ENCODE measurements at regions not wholly inside any gene's neighbourhood (a gene's known extent, or its start where the extent isn't known, plus 50 kb on each side); places are given as distances from the start of the nearest gene placed in this dataset.

DNA sequence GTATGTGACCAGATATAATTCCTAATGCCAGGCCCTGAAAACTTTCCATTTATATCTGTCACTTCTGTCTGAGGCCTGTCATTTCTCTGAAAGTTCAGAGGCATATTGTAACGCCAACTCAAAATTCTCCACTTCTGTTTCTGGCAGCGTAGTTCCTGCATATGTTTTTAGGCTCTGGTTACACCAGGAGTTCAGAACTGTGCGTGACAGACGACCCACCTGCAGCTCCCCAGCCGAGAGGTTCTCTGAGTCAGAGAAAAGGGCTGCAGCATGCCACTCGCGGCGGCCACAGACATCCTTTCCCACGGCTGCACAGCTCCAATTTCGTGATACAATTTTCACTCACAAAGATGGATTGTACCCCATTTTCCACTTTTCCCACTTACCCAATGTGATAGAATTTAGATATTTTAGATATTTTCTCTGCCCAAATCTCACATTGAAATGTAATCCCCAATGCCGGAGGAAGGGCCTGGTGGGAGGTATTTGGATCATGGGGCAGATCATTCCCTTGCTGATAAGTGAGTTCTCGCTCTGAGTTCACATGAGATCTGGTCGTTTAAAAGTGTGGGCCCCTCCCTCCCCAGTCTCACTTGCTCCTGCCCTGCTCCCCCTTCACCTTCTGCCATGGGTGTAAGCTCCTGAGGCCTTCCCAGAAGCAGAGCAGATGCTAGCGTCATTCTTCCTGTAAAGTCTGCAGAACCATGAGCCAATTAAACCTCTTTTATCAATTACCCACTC, 308.1 kb downstream of the LIG4 start:
- no peak for DNase-seq

DNA sequence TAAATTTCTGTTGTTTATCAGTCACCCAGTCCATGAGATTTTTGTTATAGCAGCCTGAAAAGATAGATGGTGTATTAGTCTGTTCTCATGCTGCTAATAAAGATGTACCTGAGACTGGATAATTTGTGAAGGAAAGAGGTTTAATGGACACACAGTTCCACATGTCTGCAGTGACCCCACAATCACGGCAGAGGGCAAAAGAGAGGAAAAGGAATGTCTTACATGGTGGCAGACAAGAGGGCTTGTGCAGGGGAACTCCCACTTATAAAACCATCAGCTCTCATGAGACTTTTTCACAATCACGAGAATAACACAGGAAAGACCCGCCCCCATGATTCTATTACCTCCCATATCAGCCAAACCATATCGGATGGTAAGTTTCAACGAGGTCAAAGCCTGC, 309.2 kb downstream of the LIG4 start:
- DNase-seq: no peak

DNA sequence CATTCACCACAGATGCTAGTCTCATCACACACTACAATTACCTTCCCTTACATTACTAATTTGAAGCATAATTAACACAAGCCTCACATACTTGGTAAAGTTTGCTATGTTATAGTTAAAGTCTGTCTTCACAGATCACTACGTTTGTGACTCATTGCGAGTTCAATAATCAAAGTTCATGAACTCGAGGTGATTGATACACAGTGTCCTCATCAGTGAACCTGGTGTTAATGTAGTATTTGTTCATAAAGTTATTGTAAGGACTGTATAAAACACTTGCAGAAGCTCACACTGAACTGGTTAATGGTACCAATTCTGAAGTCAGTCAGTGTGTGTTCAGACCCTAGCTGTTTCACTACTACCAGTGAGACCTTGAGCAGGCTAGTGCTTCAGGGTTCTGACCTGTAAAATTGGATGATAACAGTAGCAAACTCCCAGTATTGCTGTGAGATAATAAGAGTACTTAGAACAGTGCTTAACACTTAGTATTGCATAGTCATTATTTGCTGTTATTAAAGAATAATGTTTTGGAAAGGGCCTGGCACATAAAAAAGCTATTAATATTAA, 313.3 kb downstream of the LIG4 start:
- DNase-seq: no peak

DNA sequence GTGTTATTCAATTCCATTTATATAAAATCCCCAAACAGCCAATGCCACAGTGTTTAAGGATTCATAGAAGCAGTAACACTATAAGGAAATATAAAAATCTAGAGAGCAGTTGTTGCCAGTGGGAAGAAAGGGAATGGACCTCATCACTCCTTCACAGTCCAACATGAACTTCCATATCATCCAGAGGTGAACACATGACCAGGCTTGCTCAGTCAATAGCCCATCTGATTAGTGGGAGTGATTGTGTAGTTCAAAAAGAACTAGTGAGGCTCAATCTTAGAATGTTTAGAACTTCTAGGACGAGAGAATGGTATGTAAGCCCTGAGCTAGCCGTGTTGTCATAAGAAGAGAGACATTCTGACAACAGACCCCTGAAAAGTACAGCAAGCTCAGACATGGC, 314.1 kb downstream of the LIG4 start:
- no peak for DNase-seq

DNA sequence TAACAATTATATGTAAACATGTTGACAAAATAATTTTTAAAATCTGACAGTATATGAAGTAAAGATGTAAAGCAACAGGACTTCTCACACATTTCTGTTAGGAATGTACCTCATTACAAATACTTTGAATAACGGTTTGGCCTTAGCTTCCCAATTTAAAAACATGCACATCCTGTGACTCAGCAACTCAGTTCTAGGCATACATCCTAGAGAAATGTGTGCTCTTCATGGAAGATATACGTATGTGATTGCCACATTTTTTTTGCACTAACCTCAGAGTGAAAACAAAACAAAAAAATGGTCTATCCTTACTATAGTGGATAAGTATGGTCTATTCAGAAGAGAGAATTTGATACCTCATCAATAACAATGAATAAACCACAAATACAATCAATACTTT, 314.6 kb downstream of the LIG4 start:
- no peak for DNase-seq

DNA sequence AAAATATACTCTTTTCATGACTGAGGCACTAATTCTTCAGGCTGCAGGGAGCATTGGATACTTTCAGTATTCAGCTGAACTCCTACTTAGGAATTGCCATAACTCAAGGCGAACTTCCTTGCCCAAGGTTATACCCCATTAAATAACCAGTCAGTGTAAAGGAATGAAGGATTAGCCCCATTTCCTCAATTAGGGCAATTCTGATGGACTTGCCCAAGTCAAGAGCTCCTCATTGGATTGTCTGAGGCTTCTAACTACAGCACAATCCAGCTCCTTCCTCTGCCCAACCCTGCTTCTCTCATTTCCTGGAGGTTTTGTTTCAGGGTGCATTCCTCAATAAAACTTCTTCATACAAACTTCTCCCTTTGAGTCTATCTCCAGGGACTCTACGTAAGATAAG, 329.2 kb downstream of the LIG4 start:
- no peak for DNase-seq

GRCh38 chr13:107884564-107884963, 330.8 kb downstream of the LIG4 start:
- DNase-seq: no peak

DNA sequence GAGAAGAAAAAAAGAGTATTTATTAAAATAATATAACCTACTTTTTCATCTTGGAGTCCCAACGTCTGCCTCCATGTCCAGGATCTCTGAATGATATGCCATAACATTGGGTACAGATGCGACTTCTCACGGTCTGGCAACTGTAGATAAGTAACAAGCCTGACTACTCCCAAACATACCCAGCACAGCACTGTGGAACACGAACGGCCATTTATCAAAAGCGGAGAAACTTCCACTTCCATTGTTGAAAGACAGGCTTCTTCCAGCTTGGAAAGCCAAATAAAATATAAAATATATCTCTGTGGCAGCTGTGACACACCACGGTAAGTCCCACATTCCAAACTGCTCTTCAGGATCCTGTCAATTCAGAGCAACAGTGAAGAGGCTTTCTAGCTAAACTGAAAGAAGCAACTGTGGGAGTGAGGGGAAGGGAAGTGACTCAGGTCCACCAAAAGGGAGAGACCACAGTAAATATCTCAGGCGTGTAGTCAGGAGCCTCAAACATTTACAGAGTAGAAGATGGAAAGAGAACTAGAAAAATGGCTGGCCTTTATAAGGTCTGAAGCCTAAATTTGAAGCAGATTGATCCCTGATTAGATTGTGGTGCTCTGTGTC, 331.7 kb downstream of the LIG4 start:
- no peak for DNase-seq

GRCh38 chr13:107882708-107883560, 332.4 kb downstream of the LIG4 start:
- DNase-seq: no peak

GRCh38 chr13:107881362-107881761, 334.0 kb downstream of the LIG4 start:
- DNase-seq: no peak

GRCh38 chr13:107874456-107874855, 340.9 kb downstream of the LIG4 start:
- no peak for DNase-seq

DNA sequence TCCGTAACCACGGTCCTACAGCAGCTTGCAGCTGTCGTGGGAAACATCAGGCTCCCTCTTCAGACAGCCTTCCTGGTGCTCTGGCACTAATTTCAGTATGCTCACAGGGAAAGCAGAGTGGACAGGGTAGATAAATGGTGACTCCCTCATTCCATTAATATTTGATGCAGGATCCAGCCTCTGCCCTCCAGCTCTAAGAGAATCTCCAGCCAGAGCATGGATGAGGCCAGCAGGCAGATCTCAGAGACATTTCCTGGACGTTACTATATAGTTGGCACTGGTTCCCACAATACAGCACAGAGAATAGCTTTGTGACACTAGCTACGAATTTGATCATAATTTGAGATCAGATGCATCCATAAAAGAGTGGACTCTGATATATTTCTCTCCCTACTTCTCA, 341.4 kb downstream of the LIG4 start:
- DNase-seq: no peak

- no peak for DNase-seq
Observed at GRCh38 chr13:107870400-107870799, 344.9 kb downstream of the LIG4 start.

GRCh38 chr13:107867701-107868661, 347.4 kb downstream of the LIG4 start:
- DNase-seq: peak; percentile 66

GRCh38 chr13:107866941-107867623, 348.3 kb downstream of the LIG4 start:
- DNase-seq: peak; percentile 56

DNA sequence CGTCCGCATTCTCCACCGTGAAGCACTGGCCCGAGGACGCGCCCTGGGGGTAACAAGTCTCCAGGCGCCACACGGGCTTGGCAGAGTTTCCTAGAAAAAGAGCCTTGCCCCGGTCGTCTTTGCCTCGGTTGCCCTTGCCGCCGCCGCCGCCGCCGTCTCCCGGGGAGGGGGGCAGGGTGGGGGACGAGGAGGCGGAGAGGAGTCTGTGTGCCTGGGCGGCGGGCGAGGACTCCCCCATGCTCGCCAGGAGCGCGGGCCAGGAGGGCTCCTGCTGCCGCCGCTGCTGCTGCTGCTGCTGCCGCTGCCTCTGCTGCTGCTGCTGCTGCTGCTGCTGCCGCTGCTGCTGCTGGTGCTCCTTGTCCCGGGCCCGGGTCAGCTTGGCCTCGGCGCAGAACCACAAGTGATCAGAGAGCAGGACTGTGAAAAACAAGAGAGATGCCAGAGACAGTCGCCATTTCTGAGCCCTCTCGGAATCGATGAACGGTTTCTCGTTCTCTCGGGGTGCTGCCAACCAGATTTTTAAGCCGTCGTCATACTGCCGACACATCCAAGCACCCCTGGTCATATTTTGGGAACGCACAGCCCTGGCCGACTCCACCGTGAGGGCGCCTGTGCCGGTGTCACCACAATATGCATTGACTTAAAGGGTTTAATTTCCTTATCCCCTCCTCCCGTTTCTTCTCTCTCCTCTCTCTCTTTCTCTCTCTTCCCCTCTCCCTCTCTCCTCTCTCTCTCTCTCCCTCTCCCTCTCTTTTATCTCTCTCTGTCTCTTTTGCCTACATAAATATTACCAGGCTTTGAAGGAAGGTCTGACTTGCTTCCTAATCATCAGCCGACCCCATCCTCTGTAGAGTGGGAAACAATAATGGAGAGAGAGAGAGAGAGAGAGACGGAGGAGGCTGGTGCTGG, 349.1 kb downstream of the LIG4 start:
- peak; percentile 62 for DNase-seq

- DNase-seq: peak; percentile 79
Observed at GRCh38 chr13:107865643-107866031, 349.7 kb downstream of the LIG4 start.

DNA sequence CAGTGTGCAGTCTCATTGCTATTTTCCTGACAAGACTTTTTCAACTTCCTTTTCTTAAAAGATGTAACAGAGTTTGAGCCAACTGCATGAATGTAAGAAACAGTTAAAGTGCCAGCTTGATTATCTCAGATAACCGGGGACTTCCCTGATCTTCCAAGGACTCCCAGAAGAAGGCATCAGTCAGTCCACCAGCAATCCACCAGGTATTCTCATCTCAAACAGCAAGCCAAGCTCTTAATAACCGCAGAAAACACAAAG, 350.1 kb downstream of the LIG4 start:
- DNase-seq: no peak

GRCh38 chr13:107864543-107865317, 350.6 kb downstream of the LIG4 start:
- peak; percentile 83 for DNase-seq

DNA sequence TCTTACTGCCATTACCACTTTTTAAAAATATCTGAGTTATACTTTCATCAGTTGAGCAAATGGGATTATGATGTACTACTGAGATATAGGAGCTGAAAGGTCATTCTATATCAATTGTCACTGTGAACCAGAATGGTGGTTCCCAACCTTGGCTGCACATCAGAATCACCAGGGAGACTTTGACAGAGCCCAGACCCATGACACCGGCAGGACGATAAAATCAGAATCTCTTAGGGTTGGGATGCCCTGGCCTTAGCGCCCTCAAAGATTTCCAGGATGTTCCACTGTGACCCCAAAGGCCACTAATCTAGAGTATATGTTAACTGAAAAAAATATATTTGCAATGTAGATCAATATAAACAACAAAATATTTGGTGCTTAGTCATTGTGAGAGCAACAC, 355.1 kb downstream of the LIG4 start:
- DNase-seq: no peak

Measured in NCI-H748 treated with DMSO at 0.1 percent for 48 hours (cell line).